Lung (tissue), 11 donors: ENCODE measurements at regions not wholly inside any gene's neighbourhood (a gene's known extent, or its start where the extent isn't known, plus 50 kb on each side); places are given as distances from the start of the nearest gene placed in this dataset.

Experiments used
- ATAC-seq: fragments of 200-7000 bp; cut with Tn5 transposase; one replicate; pipeline ENCODE4 v1.9.1; 2020; ENCODE audit warnings: moderate number of reproducible peaks; ENCODE audit not compliant: insufficient read depth, low FRiP score
- DNase-seq, 3 donors: peaks; one replicate each; pipeline ENCODE4 v3.0.0-alpha.2; 2013 to 2017
- H3K27ac ChIP-seq, 2 donors: one replicate each; pipeline ENCODE4 v1.5.1; 2013; ENCODE audit warnings: mild to moderate bottlenecking in 2 of 2, moderate library complexity in 2 of 2, control low read depth in 1 of 2, inconsistent platforms in 1 of 2, low read depth in 1 of 2, low read length in 1 of 2
- H3K27me3 ChIP-seq, 3 donors: one replicate each; pipeline ENCODE4 v1.5.1; 2013; ENCODE audit warnings: low read length in 2 of 3; ENCODE audit not compliant: control insufficient read depth in 3 of 3, insufficient read depth in 3 of 3
- H3K36me3 ChIP-seq, 4 donors: one replicate each; pipeline ENCODE4 v1.5.1; 2013; ENCODE audit warnings: low read length in 4 of 4, mild to moderate bottlenecking in 1 of 4, moderate library complexity in 1 of 4; ENCODE audit not compliant: control insufficient read depth in 4 of 4, insufficient read depth in 4 of 4
- H3K4me1 ChIP-seq, 5 donors: one replicate each; pipeline ENCODE4 v1.5.1; 2013; ENCODE audit warnings: low read length in 5 of 5, mild to moderate bottlenecking in 2 of 5, moderate library complexity in 1 of 5; ENCODE audit not compliant: control insufficient read depth in 5 of 5, insufficient read depth in 5 of 5
- H3K4me3 ChIP-seq: one replicate; pipeline ENCODE4 v1.5.1; 2013; ENCODE audit warnings: mild to moderate bottlenecking, control low read depth, moderate library complexity
- H3K9ac ChIP-seq, 2 donors: one replicate each; pipeline ENCODE4 v1.5.1; 2013; ENCODE audit warnings: low read length in 2 of 2, control low read depth in 1 of 2; ENCODE audit not compliant: insufficient read depth in 1 of 2
- H3K9me3 ChIP-seq, 4 donors: one replicate each; pipeline ENCODE4 v1.5.1; 2013; ENCODE audit warnings: low read length in 3 of 4, mild to moderate bottlenecking in 1 of 4, moderate library complexity in 1 of 4; ENCODE audit not compliant: control insufficient read depth in 4 of 4, insufficient read depth in 3 of 4
- CTCF ChIP-seq: IDR thresholded peaks from 2 replicates; pipeline ENCODE4 v1.5.1; 2012; ENCODE audit warnings: mild to moderate bottlenecking; ENCODE audit errors: control extremely low read depth, extremely low read depth
- WGBS, 2 donors: extraction: QIAGEN DNeasy Blood & Tissue Kit; methylation state at CpG; one replicate each; pipeline ENCODE4 v1.1.7; 2013; 5-methylcytosine and 5-hydroxymethylcytosine counted together
- donor health status: control.
- donor health status: control.
- donor health status: Bipolar disorder and iron deficiency.
- donor health status: healthy.
- donor health status: DM: yes; HTN: yes; CAD: no.

- H3K36me3 ChIP-seq, result no peaks in the 10 kb centered on the region
- ATAC-seq (peak; percentile 41), DNase-seq (peak; percentile 18 to 74 (median 66))
- H3K4me1 ChIP-seq, result peaks cover 0 to 16% (median 3%) of the 10 kb centered on the region in 5 donors
- no peak for TF ChIP-seq CTCF
- H3K27me3 ChIP-seq, result no peaks in the 10 kb centered on the region
- no peak overlapping the region for H3K4me3 ChIP-seq
- no peak overlapping the region for H3K27ac ChIP-seq
- WGBS, 2 donors, result 30 to 36% methylated on average over 4 of the region's 4 CpGs
- no peaks in the 10 kb centered on the region for H3K9me3 ChIP-seq
- H3K9ac ChIP-seq, result no peak overlapping the region
Measured at GRCh38 chr20:40197691-40198090, 491.3 kb downstream of the MAFB start.

- H3K36me3 ChIP-seq, result no peaks in the 10 kb centered on the region
- ATAC-seq (no peak), DNase-seq (peak in 2 of 3 donors; percentile 66 to 74)
- 41 to 63% methylated on average over 2 of the region's 2 CpGs for WGBS, 2 donors
- H3K4me3 ChIP-seq, result no peak overlapping the region
- H3K4me1 ChIP-seq, result peaks cover 0 to 16% (median 3%) of the 10 kb centered on the region in 5 donors
- no peak overlapping the region for H3K9ac ChIP-seq
- no peaks in the 10 kb centered on the region for H3K9me3 ChIP-seq
- no peak overlapping the region for H3K27ac ChIP-seq
- no peak for TF ChIP-seq CTCF
- no peaks in the 10 kb centered on the region for H3K27me3 ChIP-seq
Measured at GRCh38 chr20:40196846-40197436, 492.1 kb downstream of the MAFB start.

GRCh38 chr20:40195742-40196141 lies 493.3 kb downstream of the MAFB start:
- H3K27ac ChIP-seq, result no peak overlapping the region
- DNase-seq (no peak), ATAC-seq (no peak)
- H3K9me3 ChIP-seq, result no peaks in the 10 kb centered on the region
- 88 to 92% methylated on average over 6 of the region's 6 CpGs for WGBS, 2 donors
- no peak for TF ChIP-seq CTCF
- H3K36me3 ChIP-seq, result no peaks in the 10 kb centered on the region
- H3K9ac ChIP-seq, result no peak overlapping the region
- H3K27me3 ChIP-seq, result no peaks in the 10 kb centered on the region
- no peak overlapping the region for H3K4me3 ChIP-seq
- peaks cover 0 to 16% (median 3%) of the 10 kb centered on the region in 5 donors for H3K4me1 ChIP-seq

- Histone ChIP-seq H3K27ac (no peak overlapping the region), H3K36me3 (no peaks in the 10 kb centered on the region), H3K4me3 (no peak overlapping the region), H3K27me3 (no peaks in the 10 kb centered on the region), H3K9me3 (no peaks in the 10 kb centered on the region), H3K9ac (no peak overlapping the region), H3K4me1 (peaks cover 0 to 10% (median 0%) of the 10 kb centered on the region in 5 donors)
- ATAC-seq (no peak), DNase-seq (no peak)
- no peak for TF ChIP-seq CTCF
Measured at GRCh38 chr20:40192529-40192928, 496.5 kb downstream of the MAFB start.
